Sigmoid colon (tissue), 4 donors: ENCODE measurements at regions not wholly inside any gene's neighbourhood (a gene's known extent, or its start where the extent isn't known, plus 50 kb on each side); places are given as distances from the start of the nearest gene placed in this dataset.

Source experiments
- CTCF ChIP-seq, 4 experiments: fragments of 450-650 bp in 3 of 4; fragments of 200-600 bp in 1 of 4; IDR thresholded peaks; one replicate each; pipeline ENCODE4 v1.5.1; 2016 to 2019; ENCODE audit warnings: antibody characterized with exemption in 4 of 4, mild to moderate bottlenecking in 3 of 4, moderate library complexity in 2 of 4
- EP300 ChIP-seq, 4 donors: sonication (generic); formaldehyde crosslinking; IDR thresholded peaks; one replicate each; pipeline ENCODE4 v1.6.1; 2017; ENCODE audit warnings: antibody characterized with exemption in 4 of 4
- POLR2A ChIP-seq, 2 donors: fragments of 450-650 bp; IDR thresholded peaks; one replicate each; pipeline ENCODE4 v1.6.1; 2016; ENCODE audit warnings: antibody characterized with exemption in 2 of 2, mild to moderate bottlenecking in 2 of 2, moderate library complexity in 2 of 2

- TF ChIP-seq CTCF (IDR thresholded peaks at IDR 0.05) (no peak), EP300 (IDR thresholded peaks at IDR 0.05) (no peak), POLR2A (IDR thresholded peaks at IDR 0.05) (no peak)
Measured at GRCh38 chr2:101533561-101534148, 58.7 kb upstream of the RFX8 start.
